T47D (cell line): ENCODE measurements at regions not wholly inside any gene's neighbourhood (a gene's known extent, or its start where the extent isn't known, plus 50 kb on each side); places are given as distances from the start of the nearest gene placed in this dataset.
"Not testable (repeated sequence)": the region's sequence is repeated elsewhere in the genome, so short reads cannot be mapped to it uniquely, and the experiment has no call there.

ENCODE experiments used
- DNase-seq, 2 experiments: peaks; one replicate each; pipeline versions ENCODE4 v3.0.0 to v3.0.0-alpha.2; 2011 to 2012; ENCODE audit warnings: low read depth in 1 of 2, low spot score in 1 of 2
- in situ Hi-C: cut with HindIII; loops from 2 replicates; pipeline ENCODE4 v1.10.0; 2016; ENCODE audit warnings: low sequenced_read_pairs, low pct_unique_long_range_greater_than_20kb

- in situ Hi-C loops, DNase-seq: not testable (repeated sequence)
Measured at GRCh38 chr21:9572782-9573181, 948.6 kb upstream of the TPTE start.

GRCh38 chr21:9573528-9573927 is 947.9 kb upstream of the TPTE start:
- in situ Hi-C loops, DNase-seq: not testable (repeated sequence)

- DNase-seq, in situ Hi-C loops: not testable (repeated sequence)
Measured at GRCh38 chr21:9579275-9579674, 942.1 kb upstream of the TPTE start.

GRCh38 chr21:9587941-9588340 is 933.4 kb upstream of the TPTE start:
- DNase-seq, in situ Hi-C loops: not testable (repeated sequence)

GRCh38 chr21:9592591-9592990 is 928.8 kb upstream of the TPTE start:
- in situ Hi-C loops, DNase-seq: not testable (repeated sequence)

GRCh38 chr21:9593646-9594045 is 927.7 kb upstream of the TPTE start:
- DNase-seq, in situ Hi-C loops: not testable (repeated sequence)

- DNase-seq, in situ Hi-C loops: not testable (repeated sequence)
Measured at GRCh38 chr21:9614011-9614410, 907.4 kb upstream of the TPTE start.

GRCh38 chr21:9621121-9621793 is 900.1 kb upstream of the TPTE start:
- DNase-seq, in situ Hi-C loops: not testable (repeated sequence)

GRCh38 chr21:9628051-9628450 is 893.3 kb upstream of the TPTE start:
- in situ Hi-C loops, DNase-seq: not testable (repeated sequence)

- in situ Hi-C loops: not testable (repeated sequence)
Measured at GRCh38 chr21:9647409-9647808, 874.0 kb upstream of the TPTE start.

GRCh38 chr21:9648331-9648730 is 873.1 kb upstream of the TPTE start:
- DNase-seq, in situ Hi-C loops: not testable (repeated sequence)

More at GRCh38 chr21:9647409-9647808, 874.0 kb upstream of the TPTE start:
- not testable (repeated sequence) for DNase-seq

GRCh38 chr21:9648947-9649720 is 872.2 kb upstream of the TPTE start:
- in situ Hi-C loops, DNase-seq: not testable (repeated sequence)

GRCh38 chr21:9652819-9653218 is 868.6 kb upstream of the TPTE start:
- in situ Hi-C loops, DNase-seq: not testable (repeated sequence)

- DNase-seq, in situ Hi-C loops: not testable (repeated sequence)
Measured at GRCh38 chr21:9655221-9655620, 866.2 kb upstream of the TPTE start.

- in situ Hi-C loops, DNase-seq: not testable (repeated sequence)
Measured at GRCh38 chr21:9656455-9656854, 864.9 kb upstream of the TPTE start.

- in situ Hi-C loops, DNase-seq: not testable (repeated sequence)
Measured at GRCh38 chr21:9657779-9658178, 863.6 kb upstream of the TPTE start.

- DNase-seq, in situ Hi-C loops: not testable (repeated sequence)
Measured at GRCh38 chr21:9659877-9660276, 861.5 kb upstream of the TPTE start.

- in situ Hi-C loops: not testable (repeated sequence)
Measured at GRCh38 chr21:9663914-9664729, 857.3 kb upstream of the TPTE start.

More at GRCh38 chr21:9663914-9664729, 857.3 kb upstream of the TPTE start:
- DNase-seq: not testable (repeated sequence)
